SK-N-SH (cell line): ENCODE measurements at regions not wholly inside any gene's neighbourhood (a gene's known extent, or its start where the extent isn't known, plus 50 kb on each side); places are given as distances from the start of the nearest gene placed in this dataset.

ENCODE experiments used
- CTCF ChIP-seq: fragments of 200-600 bp; sonication (generic); IDR thresholded peaks from 2 replicates; pipeline ENCODE4 v1.6.1; 2017; ENCODE audit warnings: antibody characterized with exemption, mild to moderate bottlenecking, moderate library complexity
- EZH2phosphoT487 ChIP-seq: fragments of 200-600 bp; sonication (generic); IDR thresholded peaks from 2 replicates; pipeline ENCODE4 v1.6.1; 2017; ENCODE audit warnings: low read depth, mixed run types, mild to moderate bottlenecking, antibody characterized with exemption, moderate library complexity, borderline replicate concordance
- FOSL2 ChIP-seq: IDR thresholded peaks from 2 replicates; pipeline ENCODE4 v1.4.0; 2012; ENCODE audit warnings: low read depth, mild to moderate bottlenecking, moderate library complexity, borderline replicate concordance
- MAX ChIP-seq: IDR thresholded peaks from 2 replicates; pipeline ENCODE4 v1.4.0; 2012; ENCODE audit warnings: low read depth
- PBX3 ChIP-seq: IDR thresholded peaks from 2 replicates; pipeline ENCODE4; 2012
- POLR2AphosphoS5 ChIP-seq: IDR thresholded peaks from 2 replicates; pipeline ENCODE4 v1.6.1; 2012; ENCODE audit warnings: low read depth, low read length
- RCOR1 ChIP-seq: fragments of 150-350 bp; IDR thresholded peaks from 2 replicates; pipeline ENCODE4 v1.6.1; 2017; ENCODE audit warnings: antibody characterized with exemption, low read length
- REST ChIP-seq: IDR thresholded peaks from 2 replicates; pipeline ENCODE4 v1.6.1; 2012; ENCODE audit warnings: mild to moderate bottlenecking, low read depth, low read length, moderate library complexity
- RFX5 ChIP-seq: IDR thresholded peaks from 2 replicates; pipeline ENCODE4 v1.6.1; 2012; ENCODE audit warnings: mild to moderate bottlenecking, improper control_type of control experiment, low read length
- RXRA ChIP-seq: IDR thresholded peaks from 2 replicates; pipeline ENCODE4 v1.4.0; 2012; ENCODE audit warnings: low read depth, mild to moderate bottlenecking, borderline replicate concordance
- SMC3 ChIP-seq: IDR thresholded peaks from 2 replicates; pipeline ENCODE4 v1.6.1; 2012; ENCODE audit warnings: low read depth, low read length, improper control_type of control experiment
- YY1 ChIP-seq: IDR thresholded peaks from 2 replicates; pipeline ENCODE4 v1.4.0; 2012; ENCODE audit warnings: low read depth, mild to moderate bottlenecking

GRCh38 chr10:111998728-111999127 lies 184.8 kb downstream of the GPAM start:
- TF ChIP-seq CTCF (no peak), PBX3 (no peak), EZH2phosphoT487 (no peak), YY1 (no peak), MAX (no peak), RCOR1 (no peak), POLR2AphosphoS5 (no peak), REST (no peak), RFX5 (no peak), SMC3 (no peak), RXRA (no peak), FOSL2 (no peak)
